Stomach (tissue), 8 donors: ENCODE measurements at regions not wholly inside any gene's neighbourhood (a gene's known extent, or its start where the extent isn't known, plus 50 kb on each side); places are given as distances from the start of the nearest gene placed in this dataset.

ENCODE experiments used
- DNase-seq, 2 donors: peaks; one replicate each; pipeline versions ENCODE4 v3.0.0 to v3.0.0-alpha.2; 2013 to 2019
- H3K27ac ChIP-seq, 5 donors: fragments of 200-600 bp in 4 of 5; sonication (generic) in 4 of 5; one replicate each; pipeline ENCODE4 v1.5.1; 2013 to 2019; ENCODE audit warnings: mild to moderate bottlenecking in 1 of 5, moderate library complexity in 1 of 5
- H3K27me3 ChIP-seq, 3 donors: fragments of 200-600 bp; sonication (generic); one replicate each; pipeline ENCODE4 v1.5.1; 2017 to 2019; ENCODE audit warnings: mixed run types in 1 of 3
- H3K36me3 ChIP-seq, 4 donors: fragments of 200-600 bp; sonication (generic); 1 replicate in 3 of 4; 2 replicates in 1 of 4; pipeline ENCODE4 v1.5.1; 2016 to 2019
- H3K4me1 ChIP-seq, 4 donors: fragments of 200-600 bp; sonication (generic); one replicate each; pipeline ENCODE4 v1.5.1; 2016 to 2019
- H3K4me3 ChIP-seq, 4 donors: fragments of 200-600 bp; sonication (generic) in 3 of 4; one replicate each; pipeline ENCODE4 v1.5.1; 2016 to 2019; ENCODE audit warnings: mild to moderate bottlenecking in 1 of 4
- H3K9me3 ChIP-seq, 4 donors: fragments of 200-600 bp; sonication (generic); one replicate each; pipeline ENCODE4 v1.5.1; 2016 to 2019
- CTCF ChIP-seq, 7 experiments: fragments of 450-650 bp in 4 of 7; fragments of 200-600 bp in 3 of 7; sonication (generic) in 3 of 7; IDR thresholded peaks; one replicate each; pipeline ENCODE4 v1.5.1; 2016 to 2019; ENCODE audit warnings: antibody characterized with exemption in 7 of 7, control low read depth in 2 of 7, mild to moderate bottlenecking in 1 of 7
- EP300 ChIP-seq: sonication (generic); formaldehyde crosslinking; IDR thresholded peaks from one replicate; pipeline ENCODE4 v1.6.1; 2017; ENCODE audit warnings: antibody characterized with exemption
- POLR2A ChIP-seq, 4 donors: fragments of 450-650 bp; IDR thresholded peaks; one replicate each; pipeline ENCODE4 v1.6.1; 2016; ENCODE audit warnings: antibody characterized with exemption in 4 of 4, control low read depth in 2 of 4, mild to moderate bottlenecking in 1 of 4, moderate library complexity in 1 of 4
- POLR2AphosphoS5 ChIP-seq, 3 donors: sonication (generic); formaldehyde crosslinking; IDR thresholded peaks; one replicate each; pipeline ENCODE4 v1.6.1; 2016; ENCODE audit warnings: antibody characterized with exemption in 3 of 3
- WGBS, 5 donors: extraction: QIAGEN DNeasy Blood & Tissue Kit in 3 of 5; methylation state at CpG; one replicate each; pipeline versions ENCODE4 v1.1.5 to v1.1.7; 2013 to 2018; 5-methylcytosine and 5-hydroxymethylcytosine counted together
- intact Hi-C: fragments of 100-400 bp; cut with DNase I; formaldehyde crosslinking; loops from one replicate; pipeline ENCODE4 v1.15.1; 2023; ENCODE audit warnings: low total_unique reads
- donor health status: healthy with polysubstance abuse.
- donor health status: Bipolar disorder and iron deficiency.
- donor health status: healthy.

DNA sequence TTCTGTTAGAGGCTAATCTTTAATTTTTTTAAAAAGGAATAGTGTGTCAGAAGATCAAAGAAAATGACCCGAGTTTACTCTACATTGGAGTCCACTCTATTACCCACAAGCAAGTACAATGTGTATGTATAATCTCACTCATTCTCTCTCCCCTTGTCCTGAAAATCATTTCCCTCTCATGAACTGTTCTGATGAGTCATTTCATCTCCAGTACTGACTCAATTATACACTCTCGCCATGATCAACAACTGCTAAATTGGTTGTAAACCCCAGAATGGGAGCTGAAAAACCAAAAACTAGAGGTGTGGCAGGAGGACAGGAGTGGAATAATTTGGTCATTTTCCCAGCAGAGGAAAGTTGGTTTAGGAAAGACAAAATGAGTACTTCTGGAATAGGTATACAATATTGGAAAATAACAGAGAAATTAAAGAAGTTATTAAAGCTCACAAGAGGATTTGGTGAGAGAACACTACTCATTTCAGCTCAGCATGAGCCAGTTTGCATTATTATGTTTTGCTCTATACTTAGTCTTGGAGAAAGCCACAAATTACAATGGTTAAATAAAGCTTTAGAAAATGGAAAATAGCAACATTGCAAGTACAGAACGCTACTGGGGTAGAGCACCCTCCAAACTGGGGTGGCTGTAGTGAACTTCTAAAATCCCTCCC, 144.3 kb upstream of the PFN2 start:
- H3K27ac ChIP-seq: no peak overlapping the region
- no peak for DNase-seq
- H3K9me3 ChIP-seq: no peaks in the 10 kb centered on the region
- WGBS, 5 donors: 45 to 68% (median 56%) methylated on average over 3 of the region's 3 CpGs
- H3K4me1 ChIP-seq: no peaks in the 10 kb centered on the region
- H3K4me3 ChIP-seq: no peak overlapping the region
- TF ChIP-seq CTCF (IDR thresholded peaks at IDR 0.05) (no peak), EP300 (no peak), POLR2A (IDR thresholded peaks at IDR 0.05) (no peak), POLR2AphosphoS5 (IDR thresholded peaks at IDR 0.05) (no peak)
- intact Hi-C loops: no loop called here
- H3K36me3 ChIP-seq: no peaks in the 10 kb centered on the region
- H3K27me3 ChIP-seq: no peaks in the 10 kb centered on the region

DNA sequence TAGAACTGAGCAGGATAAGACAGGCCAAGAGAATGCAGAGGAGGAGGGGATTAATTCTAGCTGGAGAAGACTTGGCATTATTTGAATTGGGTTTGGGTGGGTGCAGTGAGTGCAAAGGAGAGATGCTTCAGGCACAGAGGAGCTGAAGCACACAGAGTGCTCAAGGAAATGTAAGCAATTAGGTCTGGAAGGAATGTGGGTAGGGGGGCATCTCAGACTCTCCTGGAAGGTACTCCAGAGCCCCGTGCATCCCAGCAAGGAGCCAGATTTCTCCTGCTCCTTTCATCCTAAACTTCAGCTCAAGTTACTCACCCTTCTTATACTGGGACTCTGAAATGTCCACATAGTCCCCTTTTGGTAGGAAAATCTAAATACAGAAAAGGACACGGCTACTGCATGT, 143.6 kb upstream of the PFN2 start:
- Histone ChIP-seq H3K4me3 (no peak overlapping the region), H3K9me3 (no peaks in the 10 kb centered on the region), H3K27ac (no peak overlapping the region), H3K4me1 (no peaks in the 10 kb centered on the region), H3K36me3 (no peaks in the 10 kb centered on the region), H3K27me3 (no peaks in the 10 kb centered on the region)
- no peak for DNase-seq
- WGBS, 5 donors: 54 to 73% (median 64%) methylated on average over 2 of the region's 2 CpGs
- intact Hi-C loops: no loop called here
- TF ChIP-seq POLR2A (IDR thresholded peaks at IDR 0.05) (no peak), CTCF (IDR thresholded peaks at IDR 0.05) (no peak), POLR2AphosphoS5 (IDR thresholded peaks at IDR 0.05) (no peak), EP300 (no peak)

- TF ChIP-seq EP300: no peak
- no peak for DNase-seq
- H3K4me1 ChIP-seq: peaks cover 0 to 13% (median 0%) of the 10 kb centered on the region in 4 donors
- H3K36me3 ChIP-seq: no peaks in the 10 kb centered on the region
- 74 to 90% (median 86%) methylated on average over 5 of the region's 5 CpGs for WGBS, 5 donors
- no peaks in the 10 kb centered on the region for H3K9me3 ChIP-seq
- H3K27me3 ChIP-seq: no peaks in the 10 kb centered on the region
- H3K4me3 ChIP-seq: no peak overlapping the region
- no peak overlapping the region for H3K27ac ChIP-seq
- intact Hi-C loops: no loop called here
Observed at GRCh38 chr3:150110097-150110496, 139.4 kb upstream of the PFN2 start.

DNA sequence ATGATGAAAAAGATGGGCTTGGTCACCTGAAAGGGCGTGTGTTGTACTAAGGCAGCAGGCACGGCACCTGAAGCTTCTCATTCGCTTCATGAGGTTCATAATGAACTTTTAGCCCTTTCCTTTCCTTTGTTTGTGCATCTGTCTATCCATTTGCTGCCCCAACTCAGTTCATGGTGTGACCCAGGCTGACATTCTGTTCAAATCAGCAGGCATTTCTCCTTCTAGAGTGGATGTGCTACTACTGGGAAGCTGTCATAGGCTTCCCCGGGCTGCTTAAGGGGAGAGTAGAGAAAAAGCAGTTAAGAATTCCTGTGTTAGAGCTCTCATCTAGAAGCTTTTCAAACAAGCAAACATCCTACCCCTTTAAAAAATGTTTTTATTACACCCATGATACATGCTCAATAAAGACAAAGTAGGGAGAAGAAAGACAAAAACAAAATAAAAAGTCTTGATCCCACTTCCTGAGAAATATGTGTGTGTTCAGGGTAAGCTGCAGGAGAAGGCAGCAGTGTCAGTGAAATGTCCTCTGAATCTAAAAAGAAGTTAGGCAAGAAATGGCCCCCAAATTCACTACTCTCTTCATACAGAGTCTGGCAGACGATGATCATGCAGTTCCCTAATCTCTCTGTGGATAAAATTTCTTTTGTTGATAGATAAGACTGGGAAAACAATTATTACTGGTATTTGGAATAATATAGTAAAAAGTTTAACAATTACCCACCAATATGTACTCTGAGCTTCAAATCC, 136.9 kb upstream of the PFN2 start:
- intact Hi-C loops: no loop called here
- WGBS, 5 donors: 51 to 71% (median 62%) methylated on average over 5 of the region's 5 CpGs
- peaks cover 0 to 13% (median 0%) of the 10 kb centered on the region in 4 donors for H3K4me1 ChIP-seq
- H3K9me3 ChIP-seq: no peaks in the 10 kb centered on the region
- H3K27ac ChIP-seq: no peak overlapping the region
- H3K4me3 ChIP-seq: no peak overlapping the region
- H3K27me3 ChIP-seq: no peaks in the 10 kb centered on the region
- TF ChIP-seq POLR2A (IDR thresholded peaks at IDR 0.05) (no peak), EP300 (no peak), POLR2AphosphoS5 (IDR thresholded peaks at IDR 0.05) (no peak), CTCF (IDR thresholded peaks at IDR 0.05) (no peak)
- H3K36me3 ChIP-seq: no peaks in the 10 kb centered on the region
- DNase-seq: no peak
